IPS-15b (cell line): ENCODE measurements at regions not wholly inside any gene's neighbourhood (a gene's known extent, or its start where the extent isn't known, plus 50 kb on each side); places are given as distances from the start of the nearest gene placed in this dataset.
"Not testable (repeated sequence)": the region's sequence is repeated elsewhere in the genome, so short reads cannot be mapped to it uniquely, and the experiment has no call there.

Source experiments
- H3K27me3 ChIP-seq: one replicate; pipeline ENCODE4 v1.6.1; 2013; ENCODE audit warnings: low read length; ENCODE audit not compliant: control insufficient read depth, insufficient read depth
- H3K36me3 ChIP-seq: one replicate; pipeline ENCODE4 v1.6.1; 2013; ENCODE audit warnings: low read length; ENCODE audit not compliant: control insufficient read depth, insufficient read depth
- H3K4me1 ChIP-seq: one replicate; pipeline ENCODE4 v1.6.1; 2013; ENCODE audit warnings: mild to moderate bottlenecking, low read length; ENCODE audit not compliant: control insufficient read depth, insufficient read depth
- H3K4me3 ChIP-seq: one replicate; pipeline ENCODE4 v1.5.1; 2013; ENCODE audit warnings: low read depth, low read length
- H3K9ac ChIP-seq: one replicate; pipeline ENCODE4 v1.6.1; 2013; ENCODE audit warnings: low read depth, mild to moderate bottlenecking, low read length
- H3K9me3 ChIP-seq: one replicate; pipeline ENCODE4 v1.6.1; 2013; ENCODE audit warnings: mild to moderate bottlenecking, low read length; ENCODE audit not compliant: control insufficient read depth, insufficient read depth

GRCh38 chr7:80017101-80017698 lies 117.4 kb upstream of the GNAI1 start:
- Histone ChIP-seq H3K4me1 (no peaks in the 10 kb centered on the region), H3K36me3 (no peaks in the 10 kb centered on the region), H3K9me3 (no peaks in the 10 kb centered on the region), H3K27me3 (no peaks in the 10 kb centered on the region), H3K9ac (no peak overlapping the region), H3K4me3 (no peak overlapping the region)

- no peaks in the 10 kb centered on the region for H3K27me3 ChIP-seq
- H3K9ac ChIP-seq = no peak overlapping the region
- H3K36me3 ChIP-seq = no peaks in the 10 kb centered on the region
- H3K4me3 ChIP-seq = no peak overlapping the region
- H3K9me3 ChIP-seq = no peaks in the 10 kb centered on the region
- H3K4me1 ChIP-seq = no peaks in the 10 kb centered on the region
Measured at GRCh38 chr7:80014511-80014910, 120.1 kb upstream of the GNAI1 start.

- no peaks in the 10 kb centered on the region for H3K27me3 ChIP-seq
- no peaks in the 10 kb centered on the region for H3K9me3 ChIP-seq
- H3K4me1 ChIP-seq = no peaks in the 10 kb centered on the region
- H3K4me3 ChIP-seq = no peak overlapping the region
- H3K36me3 ChIP-seq = no peaks in the 10 kb centered on the region
- H3K9ac ChIP-seq = no peak overlapping the region
Measured at GRCh38 chr7:80008039-80008438, 126.6 kb upstream of the GNAI1 start.

- no peak overlapping the region for H3K9ac ChIP-seq
- H3K27me3 ChIP-seq = no peaks in the 10 kb centered on the region
- no peaks in the 10 kb centered on the region for H3K36me3 ChIP-seq
- H3K9me3 ChIP-seq = no peaks in the 10 kb centered on the region
- H3K4me1 ChIP-seq = no peaks in the 10 kb centered on the region
- H3K4me3 ChIP-seq = no peak overlapping the region
Measured at GRCh38 chr7:80002865-80003264, 131.8 kb upstream of the GNAI1 start.

GRCh38 chr7:79998363-79998762 lies 136.3 kb upstream of the GNAI1 start:
- Histone ChIP-seq H3K36me3 (no peaks in the 10 kb centered on the region), H3K9ac (no peak overlapping the region), H3K9me3 (no peaks in the 10 kb centered on the region), H3K4me1 (no peaks in the 10 kb centered on the region), H3K27me3 (no peaks in the 10 kb centered on the region), H3K4me3 (no peak overlapping the region)

- H3K27me3 ChIP-seq = no peaks in the 10 kb centered on the region
- H3K4me3 ChIP-seq = no peak overlapping the region
- H3K9me3 ChIP-seq = no peaks in the 10 kb centered on the region
- H3K9ac ChIP-seq = no peak overlapping the region
- H3K4me1 ChIP-seq = no peaks in the 10 kb centered on the region
- H3K36me3 ChIP-seq = no peaks in the 10 kb centered on the region
Measured at GRCh38 chr7:79997345-79997744, 137.3 kb upstream of the GNAI1 start.

GRCh38 chr7:79995741-79996140 lies 138.9 kb upstream of the GNAI1 start:
- not testable (repeated sequence) for H3K4me1 ChIP-seq, H3K36me3 ChIP-seq, H3K27me3 ChIP-seq, H3K9me3 ChIP-seq, H3K4me3 ChIP-seq, H3K9ac ChIP-seq

GRCh38 chr7:79988653-79989052 lies 146.0 kb upstream of the GNAI1 start:
- Histone ChIP-seq H3K9me3 (no peaks in the 10 kb centered on the region), H3K4me1 (no peaks in the 10 kb centered on the region), H3K4me3 (no peak overlapping the region), H3K9ac (no peak overlapping the region), H3K36me3 (no peaks in the 10 kb centered on the region), H3K27me3 (no peaks in the 10 kb centered on the region)

GRCh38 chr7:79984210-79984609 lies 150.4 kb upstream of the GNAI1 start:
- Histone ChIP-seq H3K4me3 (no peak overlapping the region), H3K36me3 (no peaks in the 10 kb centered on the region), H3K9me3 (no peaks in the 10 kb centered on the region), H3K4me1 (no peaks in the 10 kb centered on the region), H3K9ac (no peak overlapping the region), H3K27me3 (no peaks in the 10 kb centered on the region)

GRCh38 chr7:79982141-79982770 lies 152.4 kb upstream of the GNAI1 start:
- Histone ChIP-seq H3K4me3 (no peak overlapping the region), H3K27me3 (no peaks in the 10 kb centered on the region), H3K9ac (no peak overlapping the region), H3K9me3 (no peaks in the 10 kb centered on the region), H3K36me3 (no peaks in the 10 kb centered on the region), H3K4me1 (no peaks in the 10 kb centered on the region)

GRCh38 chr7:79980376-79980775 lies 154.3 kb upstream of the GNAI1 start:
- Histone ChIP-seq H3K4me3 (no peak overlapping the region), H3K4me1 (no peaks in the 10 kb centered on the region), H3K9me3 (no peaks in the 10 kb centered on the region), H3K9ac (no peak overlapping the region), H3K27me3 (no peaks in the 10 kb centered on the region), H3K36me3 (no peaks in the 10 kb centered on the region)

GRCh38 chr7:79979437-79979836 lies 155.2 kb upstream of the GNAI1 start:
- Histone ChIP-seq H3K9me3 (no peaks in the 10 kb centered on the region), H3K27me3 (no peaks in the 10 kb centered on the region), H3K4me1 (no peaks in the 10 kb centered on the region), H3K36me3 (no peaks in the 10 kb centered on the region), H3K9ac (no peak overlapping the region), H3K4me3 (no peak overlapping the region)
